ENCODE measurements at regions not wholly inside any gene's neighbourhood (a gene's known extent, or its start where the extent isn't known, plus 50 kb on each side); places are given as distances from the start of the nearest gene placed in this dataset.

DNA sequence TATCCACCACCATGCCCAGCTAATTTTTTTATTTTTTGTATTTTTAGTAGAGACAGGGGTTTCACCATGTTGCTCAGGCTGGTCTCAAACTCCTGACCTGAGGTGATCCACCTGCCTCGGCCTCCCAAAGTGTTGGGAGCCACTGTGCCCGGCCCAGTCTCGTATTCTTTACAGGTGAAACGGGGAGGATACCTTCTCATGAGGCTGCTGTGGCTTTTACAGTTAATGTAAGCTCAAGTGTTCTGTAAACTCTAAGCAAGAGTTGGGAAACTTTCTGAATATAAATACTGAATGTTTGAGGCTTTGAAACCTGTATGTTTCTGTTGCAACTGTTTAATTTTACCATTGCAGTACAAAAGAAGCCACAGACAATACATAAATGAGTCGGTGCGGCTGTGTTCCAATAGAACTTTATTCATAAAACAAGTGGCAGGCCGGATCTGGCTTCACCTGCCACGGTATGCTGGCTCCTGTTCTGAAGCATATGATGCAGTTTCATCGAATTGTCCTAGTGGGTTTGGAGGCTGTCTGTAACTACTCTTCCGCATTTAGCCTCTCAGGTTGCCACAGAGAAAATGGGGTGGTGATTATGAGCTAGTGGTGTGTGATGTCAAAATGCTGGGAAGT lies 192.5 kb upstream of the ZFP64 start:
- ATAC-seq (ENCODE audit: low read depth) = no peak
- no peak overlapping the region for H3K9ac ChIP-seq (ENCODE audit: low read length)
- Mint-ChIP-seq H3K9me3 (ENCODE audit: insufficient read depth) (peaks cover 2% of the 10 kb centered on the region), H3K27ac (no peak overlapping the region), H3K27me3 (peaks cover 20% of the 10 kb centered on the region), H3K4me3 (no peak overlapping the region), H3K4me1 (no peaks in the 10 kb centered on the region)
- H3K4me1 ChIP-seq (ENCODE audit: control insufficient read depth in 2 of 2, insufficient read depth in 2 of 2, low read length in 2 of 2) = no peaks in the 10 kb centered on the region
- H3K9me3 ChIP-seq (ENCODE audit: control extremely low read depth in 1 of 3, control insufficient read depth in 2 of 3, insufficient read depth in 1 of 3, low read length in 2 of 3) = peaks cover 0 to 3% (median 2%) of the 10 kb centered on the region in 3 donors
- H2AFZ ChIP-seq (ENCODE audit: insufficient read depth, low read depth, low read length, poor library complexity, severe bottlenecking) = no peak overlapping the region
- no peak overlapping the region for H3K4me2 ChIP-seq (replicated peaks; ENCODE audit: low read depth, low read length, poor library complexity, severe bottlenecking)
- no peaks in the 10 kb centered on the region for H3K27me3 ChIP-seq (replicated peaks in 1 of 4; ENCODE audit: control extremely low read depth in 1 of 4, control insufficient read depth in 3 of 4, insufficient read depth in 4 of 4, low read length in 3 of 4)
- intact Hi-C loops (cut with micrococcal nuclease) = no loop called here
- H3K4me3 ChIP-seq (ENCODE audit: control extremely low read depth in 1 of 5, extremely low read depth in 1 of 5, insufficient read depth in 1 of 5, low read depth in 2 of 5, low read length in 4 of 5) = no peak overlapping the region
- 85% methylated on average over 4 of the region's 10 CpGs for WGBS (ENCODE audit: insufficient coverage)
- H3K79me2 ChIP-seq (ENCODE audit: control insufficient read depth, insufficient read depth, low read length) = no peaks in the 10 kb centered on the region
- ChIA-PET POLR2A (no interaction called here), CTCF (interaction anchor here (0.6 to 1.1 kb wide), 2 partner anchors 14 to 1852 kb away, joined by 3 read pairs; no protein-coding TSS in a partner anchor)
- TF ChIP-seq EZH2 (IDR thresholded peaks at IDR 0.05; ENCODE audit: borderline replicate concordance, insufficient read depth, low read depth, low read length, poor library complexity, severe bottlenecking) = no peak
- TF ChIP-seq CTCF (IDR thresholded peaks at IDR 0.05) = no peak
- H3K27ac ChIP-seq (ENCODE audit: low read length in 2 of 2) = no peak overlapping the region
- no peaks in the 10 kb centered on the region for H4K20me1 ChIP-seq (ENCODE audit: control insufficient read depth, insufficient read depth, low read length, poor library complexity, severe bottlenecking)
- H3K36me3 ChIP-seq (replicated peaks in 1 of 2; ENCODE audit: control extremely low read depth in 1 of 2, control insufficient read depth in 1 of 2, extremely low read depth in 1 of 2, insufficient read depth in 2 of 2, low read length in 1 of 2) = no peaks in the 10 kb centered on the region
- no peak for DNase-seq

DNA sequence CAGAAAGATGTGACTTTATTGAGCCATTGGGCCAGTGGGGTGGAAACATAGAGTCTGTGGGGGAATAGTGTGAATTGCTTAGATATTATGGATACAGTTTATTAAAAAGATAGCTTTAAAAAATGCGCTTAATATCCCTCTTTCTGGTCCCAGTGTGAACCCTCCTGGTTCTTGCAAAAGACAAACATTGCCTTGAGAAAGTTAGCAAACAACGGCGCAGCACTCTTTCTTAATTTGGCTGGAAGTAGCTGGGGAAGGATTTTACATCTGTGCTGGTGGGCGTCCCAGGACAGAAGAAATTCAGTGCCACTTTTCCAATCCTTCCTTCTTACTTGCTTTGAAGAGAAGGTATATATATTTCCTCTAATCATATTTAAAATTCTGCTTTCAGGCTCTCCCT lies 191.4 kb upstream of the ZFP64 start:
- ChIA-PET CTCF (interaction anchor here (1.1 to 1.5 kb wide), 3 partner anchors 8 to 12 kb away, joined by 3 to 8 read pairs (median 3); no protein-coding TSS in a partner anchor), POLR2A (no interaction called here)
- no peaks in the 10 kb centered on the region for H3K27me3 ChIP-seq (replicated peaks in 1 of 4; ENCODE audit: control extremely low read depth in 1 of 4, control insufficient read depth in 3 of 4, insufficient read depth in 4 of 4, low read length in 3 of 4)
- H4K20me1 ChIP-seq (ENCODE audit: control insufficient read depth, insufficient read depth, low read length, poor library complexity, severe bottlenecking) = no peaks in the 10 kb centered on the region
- no peak overlapping the region for H3K27ac ChIP-seq (ENCODE audit: low read length in 2 of 2)
- Mint-ChIP-seq H3K4me1 (no peaks in the 10 kb centered on the region), H3K9me3 (ENCODE audit: insufficient read depth) (peaks cover 2% of the 10 kb centered on the region), H3K4me3 (no peak overlapping the region), H3K27me3 (peaks cover 20% of the 10 kb centered on the region), H3K27ac (no peak overlapping the region)
- no peaks in the 10 kb centered on the region for H3K4me1 ChIP-seq (ENCODE audit: control insufficient read depth in 2 of 2, insufficient read depth in 2 of 2, low read length in 2 of 2)
- no peak for DNase-seq
- H3K9me3 ChIP-seq (ENCODE audit: control extremely low read depth in 1 of 3, control insufficient read depth in 2 of 3, insufficient read depth in 1 of 3, low read length in 2 of 3) = peaks cover 0 to 3% (median 2%) of the 10 kb centered on the region in 3 donors
- WGBS (ENCODE audit: insufficient coverage) = 100% methylated on average over 2 of the region's 4 CpGs
- no peak for TF ChIP-seq CTCF (IDR thresholded peaks at IDR 0.05)
- no peak overlapping the region for H3K9ac ChIP-seq (ENCODE audit: low read length)
- H3K4me2 ChIP-seq (replicated peaks; ENCODE audit: low read depth, low read length, poor library complexity, severe bottlenecking) = no peak overlapping the region
- no peak overlapping the region for H2AFZ ChIP-seq (ENCODE audit: insufficient read depth, low read depth, low read length, poor library complexity, severe bottlenecking)
- ATAC-seq (ENCODE audit: low read depth) = no peak
- no peak overlapping the region for H3K4me3 ChIP-seq (ENCODE audit: control extremely low read depth in 1 of 5, extremely low read depth in 1 of 5, insufficient read depth in 1 of 5, low read depth in 2 of 5, low read length in 4 of 5)
- H3K36me3 ChIP-seq (replicated peaks in 1 of 2; ENCODE audit: control extremely low read depth in 1 of 2, control insufficient read depth in 1 of 2, extremely low read depth in 1 of 2, insufficient read depth in 2 of 2, low read length in 1 of 2) = no peaks in the 10 kb centered on the region
- intact Hi-C loops (cut with micrococcal nuclease) = no loop called here
- H3K79me2 ChIP-seq (ENCODE audit: control insufficient read depth, insufficient read depth, low read length) = no peaks in the 10 kb centered on the region
